Lower leg skin (tissue), 4 donors: ENCODE measurements at regions not wholly inside any gene's neighbourhood (a gene's known extent, or its start where the extent isn't known, plus 50 kb on each side); places are given as distances from the start of the nearest gene placed in this dataset.

Source experiments
- DNase-seq, 2 donors: peaks; one replicate each; pipeline ENCODE4 v3.0.0-alpha.2; 2019; ENCODE audit warnings: low spot score in 2 of 2
- H3K4me3 ChIP-seq: fragments of 200-600 bp; sonication (generic); 2 replicates; pipeline ENCODE4 v1.5.1; 2017; ENCODE audit warnings: mild to moderate bottlenecking, low read depth; ENCODE audit not compliant: poor library complexity, severe bottlenecking
- CTCF ChIP-seq, 3 donors: fragments of 450-650 bp; IDR thresholded peaks; one replicate each; pipeline ENCODE4 v1.5.1; 2016; ENCODE audit warnings: antibody characterized with exemption in 3 of 3, mild to moderate bottlenecking in 3 of 3, moderate library complexity in 2 of 3
- POLR2A ChIP-seq, 2 donors: fragments of 450-650 bp; IDR thresholded peaks; one replicate each; pipeline ENCODE4 v1.6.1; 2016 to 2017; ENCODE audit warnings: antibody characterized with exemption in 2 of 2, mild to moderate bottlenecking in 1 of 2, moderate library complexity in 1 of 2
- WGBS, 2 donors: methylation state at CpG; one replicate each; pipeline ENCODE4 v1.1.5; 2018; 5-methylcytosine and 5-hydroxymethylcytosine counted together
- intact Hi-C: fragments of 100-400 bp; cut with DNase I; formaldehyde crosslinking; loops from one replicate; pipeline ENCODE4 v1.15.0; 2023; ENCODE audit warnings: low total_unique reads

- no peak for TF ChIP-seq CTCF (IDR thresholded peaks at IDR 0.05)
- no peak for TF ChIP-seq POLR2A (IDR thresholded peaks at IDR 0.05)
- 76 to 83% methylated on average over 18 of the region's 18 CpGs for WGBS, 2 donors
- DNase-seq: peak in 1 of 2 donors; percentile 65
- no peak overlapping the region for H3K4me3 ChIP-seq
- intact Hi-C loops: no loop called here
Measured at GRCh38 chr16:35752012-35752772, 2292.8 kb downstream of the TP53TG3F start.

GRCh38 chr16:35752773-35753558, 2293.6 kb downstream of the TP53TG3F start:
- peak in 1 of 2 donors; percentile 82 for DNase-seq
- intact Hi-C loops: no loop called here
- TF ChIP-seq POLR2A (IDR thresholded peaks at IDR 0.05) (no peak), CTCF (IDR thresholded peaks at IDR 0.05) (no peak)
- 85 to 90% methylated on average over 22 of the region's 22 CpGs for WGBS, 2 donors
- no peak overlapping the region for H3K4me3 ChIP-seq

GRCh38 chr16:35753559-35754390, 2294.4 kb downstream of the TP53TG3F start:
- TF ChIP-seq CTCF (IDR thresholded peaks at IDR 0.05): no peak
- no peak for TF ChIP-seq POLR2A (IDR thresholded peaks at IDR 0.05)
- WGBS, 2 donors: 64 to 68% methylated on average over 12 of the region's 12 CpGs
- H3K4me3 ChIP-seq: no peak overlapping the region
- intact Hi-C loops: no loop called here
- DNase-seq: peak in 1 of 2 donors; percentile 40

- 78 to 81% methylated on average over 12 of the region's 12 CpGs for WGBS, 2 donors
- DNase-seq: peak in 1 of 2 donors; percentile 76
- no peak overlapping the region for H3K4me3 ChIP-seq
- intact Hi-C loops: no loop called here
- no peak for TF ChIP-seq POLR2A (IDR thresholded peaks at IDR 0.05)
- no peak for TF ChIP-seq CTCF (IDR thresholded peaks at IDR 0.05)
Measured at GRCh38 chr16:35754391-35755369, 2295.3 kb downstream of the TP53TG3F start.

GRCh38 chr16:35788381-35788780, 2329.0 kb downstream of the TP53TG3F start:
- no peak overlapping the region for H3K4me3 ChIP-seq
- no peak for TF ChIP-seq CTCF (IDR thresholded peaks at IDR 0.05)
- no peak for TF ChIP-seq POLR2A (IDR thresholded peaks at IDR 0.05)
- WGBS, 2 donors: 64 to 81% methylated on average over 11 to 12 of the region's 12 CpGs
- intact Hi-C loops: no loop called here
- peak in 1 of 2 donors; percentile 76 for DNase-seq
